GM12864 (cell line): ENCODE measurements at regions not wholly inside any gene's neighbourhood (a gene's known extent, or its start where the extent isn't known, plus 50 kb on each side); places are given as distances from the start of the nearest gene placed in this dataset.

ENCODE experiments used
- DNase-seq: peaks from one replicate; pipeline ENCODE4 v3.0.0-alpha.2; 2011; ENCODE audit warnings: low read depth
- H3K4me3 ChIP-seq: 2 replicates; pipeline ENCODE4 v1.5.1; 2011; ENCODE audit warnings: mild to moderate bottlenecking, low read depth, low read length, control low read depth
- CTCF ChIP-seq: IDR thresholded peaks from 2 replicates; pipeline ENCODE4 v1.5.1; 2011; ENCODE audit warnings: low read depth, mild to moderate bottlenecking, moderate library complexity, low read length, control low read depth, inconsistent platforms; ENCODE audit errors: missing control alignments

- no peak for TF ChIP-seq CTCF
- no peak overlapping the region for H3K4me3 ChIP-seq
- DNase-seq, result no peak
Observed at GRCh38 chr11:95599959-95600586, 189.5 kb downstream of the FAM76B start.

- TF ChIP-seq CTCF, result no peak
- no peak overlapping the region for H3K4me3 ChIP-seq
- no peak for DNase-seq
Observed at GRCh38 chr11:95595973-95596489, 193.6 kb downstream of the FAM76B start.

DNA sequence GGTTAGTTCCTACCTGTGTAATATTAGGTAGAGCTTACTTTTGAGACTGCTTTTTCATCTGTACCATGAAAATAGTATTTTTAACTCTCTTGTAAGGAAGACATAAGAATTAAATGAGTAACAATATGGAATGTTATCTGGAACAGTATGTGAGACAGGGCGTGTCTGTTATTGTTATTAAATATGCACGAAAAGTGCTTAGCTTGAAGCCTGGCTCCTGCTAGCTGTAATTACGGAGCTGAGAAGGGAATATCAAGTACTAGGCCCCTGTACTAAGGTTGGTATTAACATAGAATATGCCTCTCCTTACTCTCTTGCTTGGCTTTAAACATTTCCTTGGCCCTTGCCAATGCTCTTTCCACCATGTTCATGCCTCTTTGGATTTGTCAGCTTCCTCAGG, 194.0 kb downstream of the FAM76B start:
- TF ChIP-seq CTCF, result no peak
- no peak overlapping the region for H3K4me3 ChIP-seq
- DNase-seq, result no peak

DNA sequence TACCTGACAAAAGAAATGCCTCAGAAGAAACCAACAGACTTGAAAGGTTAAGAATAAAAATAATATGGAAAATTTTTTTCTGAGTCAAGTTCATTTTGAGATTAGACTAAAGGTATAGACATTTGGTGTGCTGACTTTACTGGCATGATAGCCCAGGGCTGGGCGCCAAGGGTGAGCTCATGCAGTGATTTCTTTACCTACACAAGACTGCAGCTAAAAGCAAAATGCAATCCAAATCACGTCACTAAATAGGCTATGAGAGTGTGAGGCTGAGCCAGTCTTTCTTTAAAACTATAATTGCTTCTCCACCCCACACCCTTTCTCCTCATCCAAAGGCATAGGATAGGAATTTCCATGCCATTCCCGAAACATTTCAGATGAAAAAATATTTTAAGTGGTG, 196.5 kb downstream of the FAM76B start:
- TF ChIP-seq CTCF, result no peak
- DNase-seq, result no peak
- H3K4me3 ChIP-seq, result no peak overlapping the region

DNA sequence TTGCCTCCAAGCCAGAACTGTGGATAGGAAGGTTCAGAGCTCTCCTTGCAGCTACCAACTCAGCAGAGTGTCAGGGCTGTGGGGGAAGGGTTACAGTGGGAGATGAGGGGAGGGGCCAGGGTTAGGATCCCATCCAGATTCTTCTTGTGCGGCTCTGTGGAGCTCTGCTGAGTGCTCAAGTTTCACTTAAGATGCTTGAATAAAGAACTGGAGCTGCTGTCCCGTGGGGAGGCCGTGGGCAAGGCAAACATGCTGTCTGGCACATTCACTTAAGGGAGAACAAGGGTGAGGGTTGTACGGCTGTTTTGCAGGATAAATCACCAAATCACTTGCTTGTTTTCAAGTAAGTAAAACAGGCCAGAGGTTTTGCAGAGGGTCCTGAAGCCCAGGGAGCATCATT, 197.1 kb downstream of the FAM76B start:
- no peak for DNase-seq
- no peak for TF ChIP-seq CTCF

DNA sequence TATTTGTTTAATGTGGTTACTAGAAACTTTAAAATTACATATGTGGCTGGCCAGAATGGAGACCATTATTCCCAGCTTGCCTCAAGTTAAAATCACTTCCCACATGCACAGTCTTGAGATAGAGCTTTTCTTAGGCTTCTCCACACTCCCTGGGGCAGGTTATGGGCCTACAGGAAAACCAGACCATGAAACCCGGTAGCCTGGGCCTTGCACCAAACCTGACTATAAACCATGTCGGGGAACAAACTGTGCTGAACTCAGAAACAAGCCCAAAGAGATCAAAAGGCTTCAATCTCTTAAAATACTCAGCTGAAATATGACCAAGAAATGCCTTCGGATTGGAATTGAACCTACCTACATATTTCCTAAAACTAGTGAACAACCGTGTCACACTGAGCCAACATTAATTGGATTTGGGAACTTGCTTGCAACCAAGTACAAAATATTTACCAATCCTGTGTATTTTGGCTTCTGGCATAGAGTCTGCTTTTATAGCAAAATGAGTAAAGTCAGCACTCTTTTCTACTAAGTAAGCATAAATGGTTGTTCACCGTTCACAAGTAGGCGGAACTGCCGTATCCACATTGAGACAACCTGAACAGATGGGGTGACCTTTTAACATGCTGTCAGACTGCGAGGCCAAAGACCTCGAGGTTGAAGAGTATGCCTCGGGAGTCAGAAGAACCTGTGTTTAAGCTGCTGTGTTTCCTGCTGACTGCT, 199.5 kb downstream of the FAM76B start:
- no peak for TF ChIP-seq CTCF
- DNase-seq, result no peak

More for the DNA sequence above, 197.1 kb downstream of the FAM76B start:
- no peak overlapping the region for H3K4me3 ChIP-seq

More for the DNA sequence above, 199.5 kb downstream of the FAM76B start:
- no peak overlapping the region for H3K4me3 ChIP-seq
